ENCODE measurements at regions not wholly inside any gene's neighbourhood (a gene's known extent, or its start where the extent isn't known, plus 50 kb on each side); places are given as distances from the start of the nearest gene placed in this dataset.

DNA sequence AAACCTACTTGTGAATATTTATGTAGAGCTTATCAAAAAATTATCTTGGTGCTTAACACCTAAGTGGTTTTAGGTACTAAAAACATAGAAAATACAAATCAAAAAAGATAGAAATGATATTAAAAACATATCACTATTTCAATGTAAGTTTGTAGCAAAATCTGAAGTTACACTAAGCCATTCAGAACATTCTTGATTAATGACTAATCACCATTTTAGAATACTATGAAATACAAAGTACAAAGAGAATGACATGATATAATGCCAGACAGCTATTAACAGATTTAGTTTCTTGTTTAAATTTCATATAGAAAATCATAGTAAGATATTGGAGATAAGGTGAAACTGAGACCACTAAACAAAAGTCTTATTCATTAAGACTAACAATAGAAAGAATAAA is 169.7 kb upstream of the AGTR1 start:
- H3K27me3 ChIP-seq (ENCODE audit: control insufficient read depth, insufficient read depth, low read length) = no peaks in the 10 kb centered on the region
- H3K27ac ChIP-seq (ENCODE audit: low read depth in 2 of 2, low read length in 2 of 2) = no peak overlapping the region
- H3K4me1 ChIP-seq (ENCODE audit: control insufficient read depth in 2 of 3, insufficient read depth in 2 of 3, low read depth in 1 of 3, low read length in 3 of 3) = no peaks in the 10 kb centered on the region
- intact Hi-C loops (cut with DNase I) = no loop called here
- H3K9ac ChIP-seq (ENCODE audit: low read length in 3 of 3) = no peak overlapping the region
- no peaks in the 10 kb centered on the region for H3K36me3 ChIP-seq (ENCODE audit: control insufficient read depth in 2 of 3, insufficient read depth in 3 of 3, low read length in 3 of 3)
- TF ChIP-seq, protein P1, sequence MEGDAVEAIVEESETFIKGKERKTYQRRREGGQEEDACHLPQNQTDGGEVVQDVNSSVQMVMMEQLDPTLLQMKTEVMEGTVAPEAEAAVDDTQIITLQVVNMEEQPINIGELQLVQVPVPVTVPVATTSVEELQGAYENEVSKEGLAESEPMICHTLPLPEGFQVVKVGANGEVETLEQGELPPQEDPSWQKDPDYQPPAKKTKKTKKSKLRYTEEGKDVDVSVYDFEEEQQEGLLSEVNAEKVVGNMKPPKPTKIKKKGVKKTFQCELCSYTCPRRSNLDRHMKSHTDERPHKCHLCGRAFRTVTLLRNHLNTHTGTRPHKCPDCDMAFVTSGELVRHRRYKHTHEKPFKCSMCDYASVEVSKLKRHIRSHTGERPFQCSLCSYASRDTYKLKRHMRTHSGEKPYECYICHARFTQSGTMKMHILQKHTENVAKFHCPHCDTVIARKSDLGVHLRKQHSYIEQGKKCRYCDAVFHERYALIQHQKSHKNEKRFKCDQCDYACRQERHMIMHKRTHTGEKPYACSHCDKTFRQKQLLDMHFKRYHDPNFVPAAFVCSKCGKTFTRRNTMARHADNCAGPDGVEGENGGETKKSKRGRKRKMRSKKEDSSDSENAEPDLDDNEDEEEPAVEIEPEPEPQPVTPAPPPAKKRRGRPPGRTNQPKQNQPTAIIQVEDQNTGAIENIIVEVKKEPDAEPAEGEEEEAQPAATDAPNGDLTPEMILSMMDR (IDR thresholded peaks at IDR 0.05; ENCODE audit: borderline replicate concordance, extremely low read depth, insufficient read depth) = no peak
- FAIRE-seq (peak; percentile 78), DNase-seq (no peak)
- H3K9me3 ChIP-seq (ENCODE audit: control insufficient read depth in 2 of 3, insufficient read depth in 1 of 3, low read length in 3 of 3) = peaks cover 0 to 4% (median 0%) of the 10 kb centered on the region in 3 donors
- H3K4me3 ChIP-seq (ENCODE audit: low read length in 3 of 3) = no peak overlapping the region

DNA sequence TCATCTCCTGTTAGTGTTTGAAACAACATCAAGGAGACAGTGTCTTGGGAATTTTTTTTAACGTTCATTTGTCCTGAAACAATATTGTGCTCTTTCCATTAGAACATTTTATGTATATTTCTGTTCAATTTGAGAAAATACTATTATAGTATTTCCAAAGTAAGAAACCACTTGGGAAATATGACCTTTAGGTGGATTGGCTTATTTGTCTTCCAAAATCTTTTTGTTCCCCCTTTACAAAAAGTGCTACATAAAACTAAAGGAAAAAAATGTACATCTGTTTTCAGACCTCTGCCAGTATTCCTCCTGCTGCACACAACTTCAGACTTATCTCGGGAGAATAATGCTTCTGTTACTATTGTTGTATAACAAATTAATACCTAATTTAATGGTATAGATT is 165.9 kb upstream of the AGTR1 start:
- Histone ChIP-seq H3K4me1 (ENCODE audit: control insufficient read depth in 2 of 3, insufficient read depth in 2 of 3, low read depth in 1 of 3, low read length in 3 of 3) (no peaks in the 10 kb centered on the region), H3K36me3 (ENCODE audit: control insufficient read depth in 2 of 3, insufficient read depth in 3 of 3, low read length in 3 of 3) (no peaks in the 10 kb centered on the region), H3K4me3 (ENCODE audit: low read length in 3 of 3) (no peak overlapping the region), H3K9ac (ENCODE audit: low read length in 3 of 3) (no peak overlapping the region), H3K9me3 (ENCODE audit: control insufficient read depth in 2 of 3, insufficient read depth in 1 of 3, low read length in 3 of 3) (peaks cover 0 to 4% (median 0%) of the 10 kb centered on the region in 3 donors), H3K27ac (ENCODE audit: low read depth in 2 of 2, low read length in 2 of 2) (no peak overlapping the region), H3K27me3 (ENCODE audit: control insufficient read depth, insufficient read depth, low read length) (no peaks in the 10 kb centered on the region)
- FAIRE-seq (no peak), DNase-seq (no peak)
- intact Hi-C loops (cut with DNase I) = no loop called here
- TF ChIP-seq, protein P1 (IDR thresholded peaks at IDR 0.05; ENCODE audit: borderline replicate concordance, extremely low read depth, insufficient read depth) = no peak

DNA sequence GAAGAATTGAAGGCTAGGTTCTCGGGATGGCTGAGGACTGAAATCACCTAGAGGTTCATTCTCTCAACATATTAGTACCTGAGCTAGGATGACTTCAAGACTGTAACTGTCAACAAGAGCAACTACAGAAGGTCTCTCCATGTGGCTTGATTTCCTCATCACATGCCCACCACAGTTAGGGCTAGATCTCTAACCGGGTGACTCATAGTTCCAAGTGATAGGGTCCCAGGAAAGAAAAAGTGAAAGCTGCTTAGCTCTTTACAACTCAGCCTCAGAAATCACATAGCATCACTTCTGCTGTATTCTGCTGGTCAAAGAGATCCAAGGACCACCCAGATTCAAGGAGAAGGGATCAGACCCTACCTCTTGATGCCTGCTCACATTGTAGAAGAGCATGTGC is 165.4 kb upstream of the AGTR1 start:
- no peak overlapping the region for H3K27ac ChIP-seq (ENCODE audit: low read depth in 2 of 2, low read length in 2 of 2)
- FAIRE-seq = no peak
- no peak overlapping the region for H3K4me3 ChIP-seq (ENCODE audit: low read length in 3 of 3)
- no peaks in the 10 kb centered on the region for H3K4me1 ChIP-seq (ENCODE audit: control insufficient read depth in 2 of 3, insufficient read depth in 2 of 3, low read depth in 1 of 3, low read length in 3 of 3)
- no peak overlapping the region for H3K9ac ChIP-seq (ENCODE audit: low read length in 3 of 3)
- no peaks in the 10 kb centered on the region for H3K36me3 ChIP-seq (ENCODE audit: control insufficient read depth in 2 of 3, insufficient read depth in 3 of 3, low read length in 3 of 3)
- DNase-seq = no peak
- intact Hi-C loops (cut with DNase I) = no loop called here
- no peaks in the 10 kb centered on the region for H3K9me3 ChIP-seq (ENCODE audit: control insufficient read depth in 2 of 3, insufficient read depth in 1 of 3, low read length in 3 of 3)
- TF ChIP-seq, protein P1 (IDR thresholded peaks at IDR 0.05; ENCODE audit: borderline replicate concordance, extremely low read depth, insufficient read depth) = no peak
- no peaks in the 10 kb centered on the region for H3K27me3 ChIP-seq (ENCODE audit: control insufficient read depth, insufficient read depth, low read length)

DNA sequence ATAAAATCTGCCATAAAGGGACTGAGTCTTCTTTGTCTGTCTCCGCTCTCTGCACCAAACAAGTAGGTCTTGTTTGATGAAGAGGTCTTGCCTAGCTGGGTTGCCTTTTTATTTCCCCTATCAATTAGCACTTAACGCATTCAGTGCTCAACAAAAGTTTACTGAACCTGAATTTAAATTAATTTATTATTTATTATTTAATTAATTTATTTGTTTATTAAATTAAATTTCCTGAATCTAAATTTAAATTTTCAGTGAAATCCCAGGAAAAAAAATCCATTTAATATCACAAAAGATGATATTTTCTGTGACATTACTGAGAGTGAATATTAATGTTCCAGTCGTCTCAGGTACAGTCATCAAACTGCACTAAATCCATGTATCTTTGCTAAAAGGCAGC is 164.9 kb upstream of the AGTR1 start:
- no peak for FAIRE-seq

More for the DNA sequence above, 164.9 kb upstream of the AGTR1 start:
- TF ChIP-seq, protein P1 (IDR thresholded peaks at IDR 0.05; ENCODE audit: borderline replicate concordance, extremely low read depth, insufficient read depth) = no peak
- no peaks in the 10 kb centered on the region for H3K36me3 ChIP-seq (ENCODE audit: control insufficient read depth in 2 of 3, insufficient read depth in 3 of 3, low read length in 3 of 3)
- no peak overlapping the region for H3K9ac ChIP-seq (ENCODE audit: low read length in 3 of 3)
- intact Hi-C loops (cut with DNase I) = no loop called here
- H3K9me3 ChIP-seq (ENCODE audit: control insufficient read depth in 2 of 3, insufficient read depth in 1 of 3, low read length in 3 of 3) = no peaks in the 10 kb centered on the region
- H3K27ac ChIP-seq (ENCODE audit: low read depth in 2 of 2, low read length in 2 of 2) = no peak overlapping the region
- H3K27me3 ChIP-seq (ENCODE audit: control insufficient read depth, insufficient read depth, low read length) = no peaks in the 10 kb centered on the region
- no peak for DNase-seq
- no peak overlapping the region for H3K4me3 ChIP-seq (ENCODE audit: low read length in 3 of 3)
- no peaks in the 10 kb centered on the region for H3K4me1 ChIP-seq (ENCODE audit: control insufficient read depth in 2 of 3, insufficient read depth in 2 of 3, low read depth in 1 of 3, low read length in 3 of 3)
